COLO668 (cell line): ENCODE measurements at regions not wholly inside any gene's neighbourhood (a gene's known extent, or its start where the extent isn't known, plus 50 kb on each side); places are given as distances from the start of the nearest gene placed in this dataset.
"Not testable (repeated sequence)": the region's sequence is repeated elsewhere in the genome, so short reads cannot be mapped to it uniquely, and the experiment has no call there.

Source experiments
- DNase-seq: peaks from one replicate; lab custom pipeline; 2025; ENCODE audit not compliant: unreplicated experiment; lab: John Stamatoyannopoulos, UW

DNA sequence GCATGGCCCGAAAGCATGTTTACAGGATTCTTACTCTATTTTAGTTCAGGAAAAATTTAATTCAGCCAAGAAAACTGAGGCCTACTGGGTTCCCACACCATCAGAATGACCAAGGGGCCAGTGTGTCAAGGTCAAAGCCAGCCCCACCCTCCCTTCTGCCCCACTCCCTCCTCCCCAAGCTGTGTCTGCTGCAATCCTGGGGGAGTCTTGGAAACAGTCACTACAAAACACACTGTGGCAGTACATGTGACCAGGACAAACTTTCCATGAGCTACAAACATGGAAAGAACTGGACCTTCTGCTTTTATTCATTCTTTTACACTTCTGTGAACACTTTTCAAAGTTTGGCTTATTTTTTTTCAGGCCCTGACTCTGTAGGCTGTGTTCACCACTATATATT is 1228.8 kb upstream of the TMEM132C start:
- no peak for DNase-seq

GRCh38 chr12:127038761-127039160 is 1228.2 kb upstream of the TMEM132C start:
- no peak for DNase-seq

- DNase-seq: no peak
Measured at GRCh38 chr12:127041985-127042625, 1224.9 kb upstream of the TMEM132C start.

DNA sequence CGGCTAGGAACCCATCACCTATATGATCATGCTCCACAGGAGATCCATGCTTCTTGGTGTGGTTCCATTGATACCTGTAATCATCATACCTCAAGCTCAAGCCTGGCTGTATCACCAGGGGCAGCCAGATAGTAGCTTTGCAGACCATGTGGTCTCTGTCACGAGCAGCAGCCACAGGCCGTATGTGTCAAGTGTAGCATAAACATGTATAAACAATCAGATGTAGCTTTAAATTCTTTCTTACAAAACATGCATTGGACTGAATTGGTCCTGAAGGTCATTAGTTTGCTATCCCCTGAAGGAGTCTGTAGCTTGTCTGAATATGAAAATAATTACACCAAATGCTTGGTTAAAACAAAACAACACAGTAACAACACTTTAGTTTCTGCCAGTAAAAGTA is 1223.2 kb upstream of the TMEM132C start:
- no peak for DNase-seq

- DNase-seq: no peak
Measured at GRCh38 chr12:127044836-127045235, 1222.1 kb upstream of the TMEM132C start.

DNA sequence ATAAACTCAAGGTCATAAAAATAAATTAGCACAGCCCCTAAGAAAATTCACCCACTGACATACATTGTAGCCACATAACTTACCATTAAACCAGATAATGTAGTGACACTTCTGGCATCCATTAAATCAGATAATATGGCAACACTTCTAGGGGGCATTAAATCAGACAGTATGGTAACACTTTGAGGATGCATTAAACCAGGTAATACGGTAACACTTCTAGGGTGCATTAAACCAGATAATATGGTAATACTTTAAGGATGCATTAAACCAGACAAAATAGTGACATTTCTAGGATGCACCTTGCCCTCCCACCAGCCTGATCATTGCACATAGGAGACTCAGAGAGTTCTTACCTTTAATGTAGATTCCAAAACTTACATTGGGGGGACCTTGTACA is 1220.5 kb upstream of the TMEM132C start:
- no peak for DNase-seq

GRCh38 chr12:127048057-127048456 is 1218.9 kb upstream of the TMEM132C start:
- DNase-seq: no peak

DNA sequence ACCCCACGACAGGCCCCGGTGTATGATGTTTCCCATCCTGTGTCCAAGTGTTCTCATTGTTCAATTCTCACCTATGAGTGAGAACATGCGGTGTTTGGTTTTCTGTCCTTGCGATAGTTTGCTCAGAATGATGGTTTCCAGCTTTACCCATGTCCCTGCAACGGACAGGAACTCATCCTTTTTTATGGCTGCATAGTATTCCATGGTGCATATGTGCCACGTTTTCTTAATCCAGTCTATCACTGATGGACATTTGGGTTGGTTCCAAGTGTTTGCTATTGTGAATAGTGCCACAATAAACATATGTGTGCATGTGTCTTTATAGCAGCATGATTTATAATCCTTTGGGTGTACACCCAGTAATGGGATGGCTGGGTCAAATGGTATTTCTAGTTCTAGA is 1218.4 kb upstream of the TMEM132C start:
- DNase-seq: not testable (repeated sequence)

DNA sequence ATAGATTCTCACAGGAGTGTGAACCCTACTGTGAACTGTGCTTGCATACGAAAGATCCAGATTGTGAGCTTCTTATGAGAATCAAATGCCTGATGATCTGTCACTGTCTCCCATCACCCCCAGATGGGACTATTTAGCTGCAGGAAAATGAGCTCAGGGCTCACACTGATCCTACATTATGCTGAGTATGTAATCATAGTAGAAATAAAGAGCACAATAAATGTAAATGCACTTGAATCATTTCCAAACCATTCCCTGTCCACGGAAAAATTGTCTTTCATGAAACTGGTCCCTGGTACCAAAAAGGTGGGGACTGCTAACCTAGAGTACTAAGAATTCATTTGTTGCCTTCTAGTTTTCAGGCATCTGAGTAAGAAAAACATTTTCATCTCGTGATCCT is 1215.8 kb upstream of the TMEM132C start:
- DNase-seq: no peak

- DNase-seq: no peak
Measured at GRCh38 chr12:127052511-127053232, 1214.3 kb upstream of the TMEM132C start.

- DNase-seq: no peak
Measured at GRCh38 chr12:127054531-127054930, 1212.4 kb upstream of the TMEM132C start.

DNA sequence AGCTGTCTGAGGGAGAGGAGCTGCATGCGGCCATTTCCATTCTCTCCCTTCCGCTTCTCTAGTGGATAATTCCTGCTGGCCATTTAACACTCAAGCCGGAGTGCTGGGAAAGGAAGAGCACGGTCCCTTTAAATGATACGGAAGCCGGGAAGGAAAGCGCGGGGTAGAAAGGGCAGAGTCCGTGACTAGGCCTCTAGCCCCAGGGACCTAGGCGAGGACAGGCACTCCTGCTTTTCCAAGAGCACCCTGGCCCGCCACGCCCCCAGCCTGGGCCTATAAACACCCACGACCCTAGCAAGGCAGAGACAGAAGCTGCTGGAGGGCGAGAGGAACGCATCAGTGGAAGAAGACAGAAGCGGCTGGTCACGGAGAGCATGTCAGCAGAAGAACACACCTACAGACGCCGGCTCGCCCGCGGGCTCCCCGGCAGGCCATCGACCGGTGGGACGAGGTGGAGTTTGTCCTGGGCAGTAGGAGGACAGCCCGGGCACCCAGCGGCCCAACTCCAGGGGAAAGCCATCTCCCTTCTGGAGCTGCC is 1206.6 kb upstream of the TMEM132C start:
- DNase-seq: no peak

GRCh38 chr12:127060933-127061332 is 1206.0 kb upstream of the TMEM132C start:
- DNase-seq: no peak

DNA sequence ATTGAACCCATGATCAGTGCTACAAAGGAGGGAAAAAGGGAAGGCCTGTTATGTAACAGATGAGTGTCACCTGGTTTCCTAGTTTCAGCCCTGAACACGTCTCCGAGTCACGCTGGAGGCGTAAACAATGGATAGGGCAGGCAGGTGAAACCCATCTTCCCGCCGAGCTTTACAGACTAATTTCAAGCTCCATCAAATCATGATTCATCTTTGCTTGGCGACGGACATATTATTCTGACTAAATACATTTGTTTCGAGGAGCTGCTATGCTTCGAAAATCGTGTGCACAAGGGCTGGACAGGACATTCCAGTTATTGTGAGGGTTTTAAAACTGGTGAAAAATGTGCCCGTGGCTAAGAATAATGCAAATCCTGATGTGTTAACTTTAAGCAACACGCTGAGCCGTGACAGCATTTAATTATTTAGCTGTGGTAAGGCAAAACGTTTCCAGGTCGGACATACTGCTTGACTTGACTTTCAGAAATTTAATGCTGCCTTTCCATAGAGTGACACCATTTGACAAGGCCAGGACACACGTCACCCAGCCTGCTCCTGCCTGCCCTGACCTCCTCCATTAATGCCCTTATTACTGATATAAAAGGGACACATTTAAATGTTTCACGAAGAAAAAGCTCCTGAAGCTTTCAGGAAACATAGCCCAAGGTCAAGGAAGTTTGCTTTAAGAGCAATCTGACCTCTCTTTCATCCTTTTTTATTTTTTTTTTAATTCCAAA is 1203.5 kb upstream of the TMEM132C start:
- no peak for DNase-seq

- no peak for DNase-seq
Measured at GRCh38 chr12:127064207-127064606, 1202.8 kb upstream of the TMEM132C start.

- DNase-seq: no peak
Measured at GRCh38 chr12:127065595-127065994, 1201.4 kb upstream of the TMEM132C start.

- no peak for DNase-seq
Measured at GRCh38 chr12:127070515-127071157, 1196.3 kb upstream of the TMEM132C start.

GRCh38 chr12:127074161-127074560 is 1192.8 kb upstream of the TMEM132C start:
- DNase-seq: no peak

DNA sequence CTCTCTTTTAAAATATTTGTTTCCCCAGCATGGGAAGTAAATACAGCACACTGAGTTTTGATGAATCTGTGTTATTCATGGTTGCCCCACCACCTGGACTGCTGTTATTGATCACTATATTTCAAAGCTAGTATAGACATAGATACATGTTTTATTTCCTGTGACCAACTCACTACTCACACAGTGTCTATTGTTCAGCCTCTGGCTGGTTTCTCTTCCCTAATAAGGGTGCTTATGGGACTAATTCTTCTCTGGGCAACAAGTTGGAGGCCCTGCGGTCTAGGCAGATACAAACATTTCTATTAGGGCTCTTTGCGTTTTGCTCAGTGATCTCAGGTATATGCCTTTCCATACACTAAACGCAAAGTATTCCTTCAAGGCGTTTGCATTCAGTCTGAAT is 1191.0 kb upstream of the TMEM132C start:
- no peak for DNase-seq

DNA sequence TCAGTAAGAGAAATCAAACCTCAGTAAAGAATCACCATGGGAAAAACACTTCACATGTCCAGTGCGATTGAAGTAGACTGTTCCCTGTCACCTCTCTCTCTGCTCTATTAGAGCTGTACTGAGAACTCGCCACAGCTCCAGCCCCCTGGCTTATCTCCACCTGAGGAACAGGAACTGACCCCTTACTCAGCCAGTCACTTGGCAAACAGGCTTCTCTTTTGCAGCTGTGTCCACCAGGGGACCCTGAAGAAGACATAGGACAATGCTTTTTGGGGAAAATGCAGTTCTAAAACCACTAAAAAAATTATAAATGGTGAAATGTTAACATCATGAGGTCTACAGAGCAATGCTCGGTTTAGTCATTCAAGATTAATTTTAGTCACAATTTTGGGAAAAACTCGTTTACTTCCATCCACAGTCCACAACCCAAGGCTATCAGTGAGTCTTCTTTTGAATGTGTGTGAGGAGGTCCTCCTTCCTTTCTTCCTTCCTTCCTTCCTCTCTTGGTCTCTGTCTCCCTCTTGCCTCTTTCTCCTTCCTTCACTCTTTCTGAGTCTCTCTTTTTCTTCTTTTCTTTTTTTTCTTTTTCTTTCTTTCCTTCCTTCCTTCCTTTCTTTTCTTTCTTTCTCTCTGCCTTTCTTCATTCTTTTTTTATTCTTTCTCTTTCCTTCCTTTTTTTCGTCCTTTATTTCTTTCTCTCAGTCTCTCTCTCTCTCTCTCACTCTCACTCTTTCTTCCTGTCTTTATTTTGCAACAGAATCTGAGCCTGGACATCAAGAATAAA is 1189.5 kb upstream of the TMEM132C start:
- no peak for DNase-seq
